Urothelium cell line (cell line): ENCODE measurements at regions not wholly inside any gene's neighbourhood (a gene's known extent, or its start where the extent isn't known, plus 50 kb on each side); places are given as distances from the start of the nearest gene placed in this dataset.

ENCODE experiments used
- DNase-seq: peaks from one replicate; pipeline ENCODE4 v3.0.0; 2011; ENCODE audit warnings: low spot score, mixed read lengths
- FAIRE-seq: peaks from 2 replicates; lab custom pipeline; 2011; peaks lifted over from hg19 to GRCh38; lab: Jason Lieb, UNC

- DNase-seq (no peak), FAIRE-seq (no peak)
Observed at GRCh38 chr1:166221316-166221715, 54.5 kb upstream of the FAM78B start.

- FAIRE-seq = no peak
- no peak for DNase-seq
Observed at GRCh38 chr1:166233750-166234366, 67.1 kb upstream of the FAM78B start.

GRCh38 chr1:166235728-166236127 lies 68.9 kb upstream of the FAM78B start:
- DNase-seq (no peak), FAIRE-seq (no peak)

- DNase-seq = no peak
- FAIRE-seq = no peak
Observed at GRCh38 chr1:166237675-166238074, 70.9 kb upstream of the FAM78B start.

- FAIRE-seq = no peak
Observed at GRCh38 chr1:166253076-166253779, 86.4 kb upstream of the FAM78B start.

GRCh38 chr1:166258017-166258416 lies 91.2 kb upstream of the FAM78B start:
- FAIRE-seq = no peak
- no peak for DNase-seq

More at GRCh38 chr1:166253076-166253779, 86.4 kb upstream of the FAM78B start:
- no peak for DNase-seq

- no peak for DNase-seq
- no peak for FAIRE-seq
Observed at GRCh38 chr1:166261511-166261910, 94.7 kb upstream of the FAM78B start.

- FAIRE-seq = no peak
- DNase-seq = no peak
Observed at GRCh38 chr1:166270476-166271150, 103.8 kb upstream of the FAM78B start.

- DNase-seq (no peak), FAIRE-seq (no peak)
Observed at GRCh38 chr1:166271151-166271538, 104.3 kb upstream of the FAM78B start.

GRCh38 chr1:166272155-166272554 lies 105.4 kb upstream of the FAM78B start:
- FAIRE-seq (no peak), DNase-seq (no peak)

- FAIRE-seq = peak; percentile 35
- DNase-seq = no peak
Observed at GRCh38 chr1:166272851-166273250, 106.0 kb upstream of the FAM78B start.

- FAIRE-seq = no peak
Observed at GRCh38 chr1:166273618-166274017, 106.8 kb upstream of the FAM78B start.

GRCh38 chr1:166282391-166283137 lies 115.8 kb upstream of the FAM78B start:
- DNase-seq (no peak), FAIRE-seq (no peak)

More at GRCh38 chr1:166273618-166274017, 106.8 kb upstream of the FAM78B start:
- no peak for DNase-seq

- FAIRE-seq (no peak), DNase-seq (no peak)
Observed at GRCh38 chr1:166283190-166283589, 116.4 kb upstream of the FAM78B start.

GRCh38 chr1:166283600-166283999 lies 116.8 kb upstream of the FAM78B start:
- no peak for FAIRE-seq

GRCh38 chr1:166289309-166290050 lies 122.7 kb upstream of the FAM78B start:
- FAIRE-seq = no peak
- DNase-seq = no peak

More at GRCh38 chr1:166283600-166283999, 116.8 kb upstream of the FAM78B start:
- DNase-seq = no peak

GRCh38 chr1:166295656-166296055 lies 128.9 kb upstream of the FAM78B start:
- no peak for DNase-seq
- no peak for FAIRE-seq

- FAIRE-seq = no peak
Observed at GRCh38 chr1:166297993-166298392, 131.2 kb upstream of the FAM78B start.

GRCh38 chr1:166300767-166301166 lies 134.0 kb upstream of the FAM78B start:
- FAIRE-seq = no peak

More at GRCh38 chr1:166297993-166298392, 131.2 kb upstream of the FAM78B start:
- DNase-seq = no peak

GRCh38 chr1:166302989-166303758 lies 136.4 kb upstream of the FAM78B start:
- DNase-seq = no peak
- FAIRE-seq = no peak

More at GRCh38 chr1:166300767-166301166, 134.0 kb upstream of the FAM78B start:
- no peak for DNase-seq
